ENCODE measurements at regions not wholly inside any gene's neighbourhood (a gene's known extent, or its start where the extent isn't known, plus 50 kb on each side); places are given as distances from the start of the nearest gene placed in this dataset.

GRCh38 chr12:102540815-102541385 lies 60.5 kb upstream of the IGF1 start:
- no peak for TF ChIP-seq RAD21 (IDR thresholded peaks at IDR 0.05; ENCODE audit: low read length)
- TF ChIP-seq CTCF (conservative IDR thresholded peaks at IDR 0.05; ENCODE audit: low read depth, low read length): no peak
- no peak for TF ChIP-seq MXI1 (IDR thresholded peaks at IDR 0.05; ENCODE audit: borderline replicate concordance, low read depth, low read length)
- no peak for TF ChIP-seq NFE2L2 (IDR thresholded peaks at IDR 0.05; ENCODE audit: low read depth, low read length)
- TF ChIP-seq CHD1 (IDR thresholded peaks at IDR 0.05; ENCODE audit: low read depth, low read length): no peak
- no peak for TF ChIP-seq POLR2A (IDR thresholded peaks at IDR 0.05; ENCODE audit: low read depth, low read length)
- TF ChIP-seq CEBPB (IDR thresholded peaks at IDR 0.05; ENCODE audit: low read depth, low read length): no peak
- no peak for TF ChIP-seq SMC3 (IDR thresholded peaks at IDR 0.05; ENCODE audit: low read depth, low read length)
- TF ChIP-seq, protein P1, sequence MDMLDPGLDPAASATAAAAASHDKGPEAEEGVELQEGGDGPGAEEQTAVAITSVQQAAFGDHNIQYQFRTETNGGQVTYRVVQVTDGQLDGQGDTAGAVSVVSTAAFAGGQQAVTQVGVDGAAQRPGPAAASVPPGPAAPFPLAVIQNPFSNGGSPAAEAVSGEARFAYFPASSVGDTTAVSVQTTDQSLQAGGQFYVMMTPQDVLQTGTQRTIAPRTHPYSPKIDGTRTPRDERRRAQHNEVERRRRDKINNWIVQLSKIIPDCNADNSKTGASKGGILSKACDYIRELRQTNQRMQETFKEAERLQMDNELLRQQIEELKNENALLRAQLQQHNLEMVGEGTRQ (IDR thresholded peaks at IDR 0.05; ENCODE audit: low read depth, low read length): no peak
- TF ChIP-seq, protein P2, sequence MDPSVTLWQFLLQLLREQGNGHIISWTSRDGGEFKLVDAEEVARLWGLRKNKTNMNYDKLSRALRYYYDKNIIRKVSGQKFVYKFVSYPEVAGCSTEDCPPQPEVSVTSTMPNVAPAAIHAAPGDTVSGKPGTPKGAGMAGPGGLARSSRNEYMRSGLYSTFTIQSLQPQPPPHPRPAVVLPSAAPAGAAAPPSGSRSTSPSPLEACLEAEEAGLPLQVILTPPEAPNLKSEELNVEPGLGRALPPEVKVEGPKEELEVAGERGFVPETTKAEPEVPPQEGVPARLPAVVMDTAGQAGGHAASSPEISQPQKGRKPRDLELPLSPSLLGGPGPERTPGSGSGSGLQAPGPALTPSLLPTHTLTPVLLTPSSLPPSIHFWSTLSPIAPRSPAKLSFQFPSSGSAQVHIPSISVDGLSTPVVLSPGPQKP (IDR thresholded peaks at IDR 0.05; ENCODE audit: borderline replicate concordance, low read depth, low read length): no peak
- TF ChIP-seq FOS (IDR thresholded peaks at IDR 0.05; ENCODE audit: low read depth, low read length): no peak
